DND-41 (cell line): ENCODE measurements at regions not wholly inside any gene's neighbourhood (a gene's known extent, or its start where the extent isn't known, plus 50 kb on each side); places are given as distances from the start of the nearest gene placed in this dataset.

Source experiments
- CTCF ChIP-seq: IDR thresholded peaks from 2 replicates; pipeline ENCODE4 v1.5.1; 2012; ENCODE audit warnings: borderline replicate concordance, low read length, moderate library complexity, mild to moderate bottlenecking; ENCODE audit not compliant: poor library complexity, severe bottlenecking; ENCODE audit errors: extremely low read depth
- EZH2 ChIP-seq: IDR thresholded peaks from 3 replicates; pipeline ENCODE4 v1.6.1; 2012; ENCODE audit warnings: borderline replicate concordance, low read depth, mild to moderate bottlenecking, moderate library complexity, low read length, inconsistent platforms; ENCODE audit not compliant: severe bottlenecking

GRCh38 chr2:128983094-128983493 lies 664.4 kb upstream of the HS6ST1 start:
- no peak for TF ChIP-seq CTCF
- no peak for TF ChIP-seq EZH2
